CD4-positive, alpha-beta memory T cell (primary cell): ENCODE measurements at regions not wholly inside any gene's neighbourhood (a gene's known extent, or its start where the extent isn't known, plus 50 kb on each side); places are given as distances from the start of the nearest gene placed in this dataset.

Experiments
- CTCF ChIA-PET: fragments of 350-600 bp; sonication (Branson Sonifier 250); formaldehyde crosslinking; loops from one replicate; lab custom pipeline; 2021; ENCODE audit warnings: inconsistent platforms; ENCODE audit not compliant: partially characterized antibody; lab: Charles Lee
- POLR2A ChIA-PET: fragments of 350-600 bp; sonication (Branson Sonifier 250); formaldehyde crosslinking; loops from one replicate; lab custom pipeline; 2021; ENCODE audit not compliant: partially characterized antibody; lab: Charles Lee
- DNase-seq, 5 donors: peaks; one replicate each; pipeline versions ENCODE4 v3.0.0 to v3.0.0-alpha.2; 2020 to 2022; ENCODE audit warnings: mixed read lengths in 1 of 5
- H3K27ac ChIP-seq: one replicate; pipeline ENCODE4 v1.7.0; 2013; ENCODE audit warnings: low read depth, low read length
- H3K27me3 ChIP-seq: 2 replicates; pipeline ENCODE4 v1.7.0; 2013; ENCODE audit warnings: mild to moderate bottlenecking, low read length, moderate library complexity; ENCODE audit not compliant: insufficient read depth
- H3K36me3 ChIP-seq: 2 replicates; pipeline ENCODE4 v1.7.0; 2013; ENCODE audit warnings: mild to moderate bottlenecking, low read length, moderate library complexity; ENCODE audit not compliant: insufficient read depth
- H3K4me1 ChIP-seq: 2 replicates; pipeline ENCODE4 v1.7.0; 2013; ENCODE audit warnings: mild to moderate bottlenecking, low read length, moderate library complexity; ENCODE audit not compliant: insufficient read depth
- H3K4me3 ChIP-seq, 2 donors: one replicate each; pipeline ENCODE4 v1.7.0; 2013; ENCODE audit warnings: low read length in 2 of 2, mild to moderate bottlenecking in 1 of 2
- H3K9me3 ChIP-seq, 2 donors: one replicate each; pipeline ENCODE4 v1.7.0; 2013; ENCODE audit warnings: low read length in 2 of 2, control low read depth in 1 of 2; ENCODE audit not compliant: control insufficient read depth in 1 of 2
- H3K27ac Mint-ChIP-seq, 7 donors: one replicate each; pipeline ENCODE4 v1.8.0; 2020 to 2021; ENCODE audit warnings: mixed read lengths in 7 of 7, mild to moderate bottlenecking in 6 of 7, inconsistent platforms in 3 of 7, moderate library complexity in 3 of 7
- H3K27me3 Mint-ChIP-seq, 2 donors: one replicate each; pipeline ENCODE4 v1.8.0; 2020 to 2021; ENCODE audit warnings: mixed read lengths in 2 of 2
- H3K36me3 Mint-ChIP-seq, 2 donors: one replicate each; pipeline ENCODE4 v1.8.0; 2020 to 2021; ENCODE audit warnings: mixed read lengths in 2 of 2, inconsistent platforms in 1 of 2, mild to moderate bottlenecking in 1 of 2
- H3K4me1 Mint-ChIP-seq, 4 donors: one replicate each; pipeline ENCODE4 v1.8.0; 2020 to 2021; ENCODE audit warnings: mixed read lengths in 4 of 4, mild to moderate bottlenecking in 1 of 4
- H3K4me3 Mint-ChIP-seq, 8 donors: one replicate each; pipeline ENCODE4 v1.8.0; 2020 to 2021; ENCODE audit warnings: mixed read lengths in 8 of 8, mild to moderate bottlenecking in 7 of 8, moderate library complexity in 6 of 8, inconsistent platforms in 3 of 8
- H3K9me3 Mint-ChIP-seq, 8 donors: one replicate each; pipeline ENCODE4 v1.8.0; 2020 to 2021; ENCODE audit warnings: mixed read lengths in 8 of 8, mild to moderate bottlenecking in 5 of 8, inconsistent platforms in 3 of 8, moderate library complexity in 1 of 8
- intact Hi-C: fragments of 100-400 bp; cut with micrococcal nuclease; formaldehyde crosslinking; loops from one replicate; pipeline ENCODE4 v1.15.1; 2023

- Histone ChIP-seq H3K4me3 (no peak overlapping the region), H3K4me1 (no peaks in the 10 kb centered on the region), H3K27ac (no peak overlapping the region), H3K9me3 (no peaks in the 10 kb centered on the region), H3K27me3 (no peaks in the 10 kb centered on the region), H3K36me3 (no peaks in the 10 kb centered on the region)
- DNase-seq = no peak
- Mint-ChIP-seq H3K4me3 (no peak overlapping the region), H3K4me1 (no peaks in the 10 kb centered on the region), H3K27ac (no peak overlapping the region), H3K36me3 (peaks cover 0 to 4% of the 10 kb centered on the region in 2 donors), H3K27me3 (no peaks in the 10 kb centered on the region), H3K9me3 (peaks cover 6 to 33% (median 22%) of the 10 kb centered on the region in 8 donors)
- intact Hi-C loops = no loop called here
- ChIA-PET CTCF (no interaction called here), POLR2A (no interaction called here)
These were observed 1447.4 kb upstream of the TMEM132C start for GRCh38 chr12:126819554-126819953.

GRCh38 chr12:126830778-126831680 lies 1435.9 kb upstream of the TMEM132C start:
- Mint-ChIP-seq H3K27ac (no peak overlapping the region), H3K27me3 (peaks cover 12 to 16% of the 10 kb centered on the region in 2 donors), H3K4me3 (no peak overlapping the region), H3K4me1 (no peaks in the 10 kb centered on the region), H3K36me3 (peaks cover 5 to 15% of the 10 kb centered on the region in 2 donors), H3K9me3 (peaks cover 2 to 37% (median 21%) of the 10 kb centered on the region in 8 donors)
- intact Hi-C loops = no loop called here
- no peak overlapping the region for H3K27ac ChIP-seq
- CTCF ChIA-PET = no interaction called here
- H3K4me1 ChIP-seq = no peaks in the 10 kb centered on the region
- H3K9me3 ChIP-seq = no peaks in the 10 kb centered on the region
- POLR2A ChIA-PET = no interaction called here
- H3K4me3 ChIP-seq = no peak overlapping the region
- no peaks in the 10 kb centered on the region for H3K36me3 ChIP-seq
- DNase-seq = no peak
- H3K27me3 ChIP-seq = no peaks in the 10 kb centered on the region

- Histone ChIP-seq H3K27me3 (no peaks in the 10 kb centered on the region), H3K36me3 (no peaks in the 10 kb centered on the region), H3K9me3 (no peaks in the 10 kb centered on the region), H3K4me3 (no peak overlapping the region), H3K4me1 (no peaks in the 10 kb centered on the region), H3K27ac (no peak overlapping the region)
- CTCF ChIA-PET = no interaction called here
- no peaks in the 10 kb centered on the region for H3K4me1 Mint-ChIP-seq
- H3K4me3 Mint-ChIP-seq = no peak overlapping the region
- peaks cover 7 to 9% of the 10 kb centered on the region in 2 donors for H3K27me3 Mint-ChIP-seq
- peaks cover 11 to 75% (median 44%) of the 10 kb centered on the region in 8 donors for H3K9me3 Mint-ChIP-seq
- intact Hi-C loops = no loop called here
- peaks cover 5 to 24% of the 10 kb centered on the region in 2 donors for H3K36me3 Mint-ChIP-seq
- no peak for DNase-seq
- H3K27ac Mint-ChIP-seq = no peak overlapping the region
- POLR2A ChIA-PET = no interaction called here
These were observed 1429.3 kb upstream of the TMEM132C start for GRCh38 chr12:126837697-126838096.

GRCh38 chr12:126843915-126844669 lies 1422.9 kb upstream of the TMEM132C start:
- DNase-seq = no peak
- H3K4me3 Mint-ChIP-seq = no peak overlapping the region
- H3K9me3 Mint-ChIP-seq = peaks cover 0 to 21% (median 4%) of the 10 kb centered on the region in 8 donors
- Histone ChIP-seq H3K27ac (no peak overlapping the region), H3K36me3 (no peaks in the 10 kb centered on the region), H3K4me3 (no peak overlapping the region), H3K27me3 (no peaks in the 10 kb centered on the region), H3K4me1 (no peaks in the 10 kb centered on the region), H3K9me3 (no peaks in the 10 kb centered on the region)
- intact Hi-C loops = no loop called here
- ChIA-PET POLR2A (no interaction called here), CTCF (no interaction called here)
- no peaks in the 10 kb centered on the region for H3K27me3 Mint-ChIP-seq
- no peaks in the 10 kb centered on the region for H3K4me1 Mint-ChIP-seq
- H3K36me3 Mint-ChIP-seq = peaks cover 0 to 3% of the 10 kb centered on the region in 2 donors
- no peak overlapping the region for H3K27ac Mint-ChIP-seq

- Histone ChIP-seq H3K4me3 (no peak overlapping the region), H3K4me1 (no peaks in the 10 kb centered on the region), H3K36me3 (no peaks in the 10 kb centered on the region), H3K27ac (no peak overlapping the region), H3K9me3 (no peaks in the 10 kb centered on the region), H3K27me3 (no peaks in the 10 kb centered on the region)
- intact Hi-C loops = no loop called here
- H3K4me3 Mint-ChIP-seq = no peak overlapping the region
- H3K9me3 Mint-ChIP-seq = peaks cover 0 to 11% (median 0%) of the 10 kb centered on the region in 8 donors
- no peaks in the 10 kb centered on the region for H3K36me3 Mint-ChIP-seq
- H3K27ac Mint-ChIP-seq = no peak overlapping the region
- ChIA-PET POLR2A (no interaction called here), CTCF (no interaction called here)
- no peak for DNase-seq
- no peaks in the 10 kb centered on the region for H3K27me3 Mint-ChIP-seq
- H3K4me1 Mint-ChIP-seq = no peaks in the 10 kb centered on the region
These were observed 1419.9 kb upstream of the TMEM132C start for GRCh38 chr12:126847005-126847629.

GRCh38 chr12:126855768-126856167 lies 1411.2 kb upstream of the TMEM132C start:
- Histone ChIP-seq H3K27ac (no peak overlapping the region), H3K27me3 (no peaks in the 10 kb centered on the region), H3K4me3 (no peak overlapping the region), H3K4me1 (no peaks in the 10 kb centered on the region), H3K36me3 (no peaks in the 10 kb centered on the region), H3K9me3 (no peaks in the 10 kb centered on the region)
- no peaks in the 10 kb centered on the region for H3K36me3 Mint-ChIP-seq
- H3K27me3 Mint-ChIP-seq = no peaks in the 10 kb centered on the region
- CTCF ChIA-PET = no interaction called here
- intact Hi-C loops = loop anchor here (10.0 kb wide), 1 partner anchor 111 kb away; no protein-coding TSS in a partner anchor
- no peaks in the 10 kb centered on the region for H3K4me1 Mint-ChIP-seq
- H3K27ac Mint-ChIP-seq = no peak overlapping the region
- H3K4me3 Mint-ChIP-seq = no peak overlapping the region
- DNase-seq = no peak
- POLR2A ChIA-PET = no interaction called here
- H3K9me3 Mint-ChIP-seq = peaks cover 0 to 4% (median 0%) of the 10 kb centered on the region in 8 donors

GRCh38 chr12:126856958-126857357 lies 1410.0 kb upstream of the TMEM132C start:
- no peak overlapping the region for H3K27ac Mint-ChIP-seq
- no peaks in the 10 kb centered on the region for H3K27me3 Mint-ChIP-seq
- no peak overlapping the region for H3K4me3 Mint-ChIP-seq
- CTCF ChIA-PET = no interaction called here
- H3K9me3 Mint-ChIP-seq = peaks cover 0 to 4% (median 0%) of the 10 kb centered on the region in 8 donors
- H3K4me1 Mint-ChIP-seq = no peaks in the 10 kb centered on the region
- H3K27ac ChIP-seq = no peak overlapping the region
- H3K4me1 ChIP-seq = no peaks in the 10 kb centered on the region
- H3K27me3 ChIP-seq = no peaks in the 10 kb centered on the region
- H3K4me3 ChIP-seq = no peak overlapping the region
- no peaks in the 10 kb centered on the region for H3K36me3 Mint-ChIP-seq
- no peaks in the 10 kb centered on the region for H3K36me3 ChIP-seq
- POLR2A ChIA-PET = no interaction called here
- intact Hi-C loops = loop anchor here (10.0 kb wide), 1 partner anchor 112 kb away; no protein-coding TSS in a partner anchor
- H3K9me3 ChIP-seq = no peaks in the 10 kb centered on the region
- DNase-seq = no peak
